K562 (cell line): ENCODE measurements at regions not wholly inside any gene's neighbourhood (a gene's known extent, or its start where the extent isn't known, plus 50 kb on each side); places are given as distances from the start of the nearest gene placed in this dataset.

ENCODE experiments used
- ATAC-seq: fragments of 200-7000 bp; cut with Tn5 transposase; 3 replicates; pipeline ENCODE4 v1.9.1; 2020; ENCODE audit warnings: moderate library complexity
- BruUV-seq: library from RNA; stranded (reverse); fragments of 400-500 nt; replicated peaks from 2 replicates; lab custom pipeline; 2021; lab: Mats Ljungman, UMichigan
- CTCF ChIA-PET: fragments of 300-600 bp; formaldehyde crosslinking; extraction: SDS; loops from one replicate; lab custom pipeline; 2021; ENCODE audit warnings: low intra/inter-chr PET ratio; lab: Yijun Ruan, JAX
- POLR2A ChIA-PET: fragments of 300-600, 350-650 bp; sonication (Branson Sonifier 250); formaldehyde crosslinking; extraction: SDS; loops from one replicate; lab custom pipeline; 2021; ENCODE audit warnings: antibody characterized with exemption, inconsistent platforms; lab: Yijun Ruan, JAX
- DNase-seq, 4 experiments: peaks; one replicate each; pipeline versions ENCODE4 v3.0.0 to v3.0.0-alpha.2; 2011 to 2018; ENCODE audit warnings: low spot score in 3 of 4, mixed read lengths in 3 of 4; ENCODE audit errors: extremely low read depth in 1 of 4
- FAIRE-seq: peaks from 2 replicates; lab custom pipeline; 2011; peaks lifted over from hg19 to GRCh38; lab: Jason Lieb, UNC
- H2AFZ ChIP-seq: 2 replicates; pipeline ENCODE4 v1.6.0; 2011; ENCODE audit warnings: low read depth, low read length, control low read depth, inconsistent platforms
- H3K27ac ChIP-seq: fragments of 200-600 bp; 3 replicates; pipeline ENCODE4 v1.8.0; 2011; ENCODE audit warnings: low read depth, mild to moderate bottlenecking, control low read depth, inconsistent platforms, low read length, moderate library complexity, mixed read lengths; ENCODE audit errors: extremely low read depth
- H3K27me3 ChIP-seq, 2 experiments: fragments of 300-600 bp in 1 of 2; 2 replicates in 1 of 2; 3 replicates in 1 of 2; pipeline versions ENCODE4 v1.6.0 to v1.8.0; 2011; ENCODE audit warnings: inconsistent platforms in 2 of 2, low read length in 2 of 2, mild to moderate bottlenecking in 1 of 2, mixed read lengths in 1 of 2, moderate library complexity in 1 of 2; ENCODE audit not compliant: control insufficient read depth in 2 of 2, insufficient read depth in 2 of 2
- H3K36me3 ChIP-seq: fragments of 300-600 bp; 3 replicates; pipeline ENCODE4 v1.8.0; 2011; ENCODE audit warnings: mild to moderate bottlenecking, low read length, inconsistent platforms; ENCODE audit not compliant: control insufficient read depth, insufficient read depth
- H3K4me1 ChIP-seq, 2 experiments: fragments of 200-600 bp in 1 of 2; replicated peaks in 1 of 2; 2 replicates in 1 of 2; 3 replicates in 1 of 2; pipeline versions ENCODE4 v1.5.1 to v1.8.0; 2011; ENCODE audit warnings: inconsistent platforms in 2 of 2, low read length in 2 of 2, mild to moderate bottlenecking in 1 of 2, mixed read lengths in 1 of 2, moderate library complexity in 1 of 2; ENCODE audit not compliant: control insufficient read depth in 2 of 2, insufficient read depth in 2 of 2
- H3K4me2 ChIP-seq: 2 replicates; pipeline ENCODE4 v1.6.1; 2011; ENCODE audit warnings: low read length, control low read depth, inconsistent platforms, mixed read lengths; ENCODE audit not compliant: insufficient read depth
- H3K4me3 ChIP-seq: fragments of 200-600 bp; sonication (generic), shearing (Covaris generic); 2 replicates; pipeline ENCODE4 v1.5.1; 2016; ENCODE audit warnings: control low read depth, inconsistent platforms
- H3K79me2 ChIP-seq: fragments of 200-600 bp; 3 replicates; pipeline ENCODE4 v1.8.0; 2011; ENCODE audit warnings: low read length, inconsistent platforms; ENCODE audit not compliant: control insufficient read depth, insufficient read depth
- H3K9ac ChIP-seq, 2 experiments: 2 replicates each; pipeline versions ENCODE4 v1.6.0 to v1.6.1; 2011; ENCODE audit warnings: low read depth in 2 of 2, low read length in 2 of 2, control low read depth in 1 of 2, inconsistent platforms in 1 of 2, mild to moderate bottlenecking in 1 of 2, mixed read lengths in 1 of 2; ENCODE audit not compliant: insufficient read depth in 1 of 2
- H3K9me1 ChIP-seq: one replicate; pipeline ENCODE4 v1.6.0; 2011; ENCODE audit warnings: inconsistent platforms, mild to moderate bottlenecking, low read length, moderate library complexity; ENCODE audit not compliant: control insufficient read depth, insufficient read depth
- H3K9me3 ChIP-seq: replicated peaks from 2 replicates; pipeline ENCODE4 v1.5.1; 2011; ENCODE audit warnings: low read depth, low read length, inconsistent platforms; ENCODE audit not compliant: control insufficient read depth, insufficient read depth
- H4K20me1 ChIP-seq: replicated peaks from 2 replicates; pipeline ENCODE4 v1.6.1; 2011; ENCODE audit warnings: low read length, inconsistent platforms, mixed read lengths; ENCODE audit not compliant: control insufficient read depth, insufficient read depth
- CBFA2T3 ChIP-seq: fragments of 450-650 bp; IDR thresholded peaks from 2 replicates; pipeline ENCODE4 v1.6.1; 2017
- GTF2A2 ChIP-seq: IDR thresholded peaks from 2 replicates; pipeline ENCODE4 v1.6.1; 2016; ENCODE audit warnings: mild to moderate bottlenecking, missing genetic modification characterization, missing compliant biosample characterization
- MYNN ChIP-seq, 2 experiments: sonication (generic); formaldehyde crosslinking in 1 of 2; IDR thresholded peaks; 2 replicates each; pipeline versions ENCODE4 v1.5.0 to v1.6.1; 2016 to 2020; ENCODE audit warnings: antibody characterized with exemption in 1 of 2, missing genetic modification reagents in 1 of 2
- RB1 ChIP-seq: fragments of 450-650 bp; IDR thresholded peaks from 2 replicates; pipeline ENCODE4 v1.6.1; 2017; ENCODE audit warnings: low read depth, mild to moderate bottlenecking
- SRSF3 ChIP-seq: fragments of 200-400 bp; formaldehyde crosslinking; IDR thresholded peaks from 2 replicates; pipeline ENCODE4 v1.6.1; 2016; ENCODE audit warnings: mild to moderate bottlenecking, low read length, moderate library complexity; ENCODE audit not compliant: insufficient read depth
- TRIM24 ChIP-seq, 2 experiments: fragments of 450-650 bp; IDR thresholded peaks; 2 replicates each; pipeline ENCODE4 v1.6.1; 2016
- ZNF408 ChIP-seq: fragments of 250-450 bp; sonication (Bioruptor Pico); IDR thresholded peaks from 2 replicates; pipeline ENCODE4 v1.4.0; 2020; ENCODE audit warnings: low read depth, mild to moderate bottlenecking, moderate library complexity
- ZNF696 ChIP-seq: fragments of 250-450 bp; sonication (Bioruptor Pico); conservative IDR thresholded peaks from 2 replicates; pipeline ENCODE4 v1.4.0; 2020; ENCODE audit warnings: mild to moderate bottlenecking, moderate library complexity
- WGBS: fragments of 100-300 bp; shearing (Covaris generic); methylation state at CpG from one replicate; pipeline ENCODE4 v1.1.6; 2016; ENCODE audit warnings: low coverage, mixed read lengths; ENCODE audit not compliant: insufficient coverage; ENCODE audit errors: missing lambda C conversion rate; 5-methylcytosine and 5-hydroxymethylcytosine counted together
- in situ Hi-C: fragments of 300-500 bp; cut with MboI; formaldehyde crosslinking; loops from 4 replicates; pipeline ENCODE4 v1.15.0; 2018; ENCODE audit warnings: inconsistent platforms, mixed read lengths
- intact Hi-C: fragments of 100-400 bp; cut with micrococcal nuclease; formaldehyde crosslinking; loops from 2 replicates; pipeline ENCODE4 v1.14.2; 2022

DNA sequence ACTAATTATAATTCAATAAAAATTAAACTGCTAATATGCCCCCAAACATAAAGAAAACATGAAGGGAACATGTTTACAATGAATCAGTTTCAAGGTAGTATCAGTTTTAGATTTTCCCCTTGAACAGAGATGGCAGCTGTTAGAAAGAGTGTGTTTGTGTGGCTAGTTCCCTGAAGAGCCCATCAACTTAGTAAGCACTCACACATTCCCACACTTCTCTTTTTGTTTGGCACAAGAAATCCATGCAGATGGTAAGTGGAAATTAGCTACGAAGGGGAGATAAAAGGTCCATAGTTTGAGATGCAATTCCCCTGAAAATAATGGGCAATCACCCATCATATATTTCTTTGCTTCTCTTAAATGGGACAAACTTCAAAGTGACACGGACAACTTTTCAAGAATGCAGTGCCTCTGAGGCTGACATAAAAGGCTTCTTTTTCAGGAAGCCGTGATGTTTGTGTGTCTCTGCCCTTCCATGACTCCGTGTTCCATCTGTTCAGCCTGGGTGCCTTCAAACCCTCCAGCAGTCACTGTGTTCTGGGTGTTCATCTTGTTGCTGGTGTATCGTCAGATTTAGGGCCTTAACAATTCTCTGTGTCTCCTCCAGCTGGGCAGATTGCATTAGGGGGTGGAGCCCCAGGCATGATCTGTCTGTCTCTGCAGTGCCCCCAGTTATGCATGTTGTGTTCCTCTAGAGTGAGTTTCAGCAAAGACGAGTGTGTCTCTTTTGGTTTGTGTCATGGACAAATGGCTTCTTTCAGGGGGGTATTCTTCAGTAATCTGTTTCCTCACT is 259.5 kb upstream of the NPY start:
- Histone ChIP-seq H3K36me3 (no peaks in the 10 kb centered on the region), H2AFZ (no peak overlapping the region), H3K27me3 (no peaks in the 10 kb centered on the region), H4K20me1 (no peaks in the 10 kb centered on the region), H3K4me3 (no peak overlapping the region), H3K9me1 (no peaks in the 10 kb centered on the region), H3K79me2 (no peaks in the 10 kb centered on the region), H3K27ac (no peak overlapping the region), H3K4me2 (no peak overlapping the region), H3K4me1 (no peaks in the 10 kb centered on the region), H3K9ac (no peak overlapping the region), H3K9me3 (no peaks in the 10 kb centered on the region)
- intact Hi-C loops (no loop called here), in situ Hi-C loops (no loop called here)
- ChIA-PET CTCF (no interaction called here), POLR2A (no interaction called here)
- no peak for DNase-seq
- no TSS peak for BruUV-seq
- no peak for TF ChIP-seq MYNN (IDR thresholded peaks at IDR 0.05)
- no peak for TF ChIP-seq MYNN (CRISPR knock-in tag; IDR thresholded peaks at IDR 0.05)
- TF ChIP-seq CBFA2T3, result no peak
- FAIRE-seq, result peak; percentile 26
- no peak for ATAC-seq
- 0% methylated on average over 6 of the region's 6 CpGs for whole genome bisulfite sequencing

DNA sequence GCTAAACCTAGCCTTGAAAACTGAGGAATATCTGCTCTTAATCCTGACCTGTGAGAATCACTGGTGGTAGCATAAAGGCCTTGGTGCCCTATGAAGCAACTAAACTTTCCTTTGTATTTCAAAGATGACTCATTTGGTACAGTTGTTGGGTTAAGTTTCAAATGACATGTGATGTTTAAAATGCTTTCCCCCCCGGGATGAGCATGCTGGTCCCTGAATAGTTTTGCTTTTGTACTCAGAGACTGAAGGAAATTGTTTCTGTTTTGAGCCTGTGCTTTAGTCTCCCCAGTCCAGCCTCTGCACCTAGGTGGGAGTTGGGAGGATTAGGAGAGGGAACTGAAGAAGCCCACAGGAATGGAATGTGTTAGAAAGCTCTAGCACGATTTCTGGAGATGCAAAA is 258.9 kb upstream of the NPY start:
- no peaks in the 10 kb centered on the region for H3K79me2 ChIP-seq
- no peaks in the 10 kb centered on the region for H3K9me1 ChIP-seq
- H3K27me3 ChIP-seq, result no peaks in the 10 kb centered on the region
- no peaks in the 10 kb centered on the region for H3K36me3 ChIP-seq
- WGBS, result 0% methylated on average over 2 of the region's 2 CpGs
- ChIA-PET CTCF (no interaction called here), POLR2A (no interaction called here)
- H3K9ac ChIP-seq, result no peak overlapping the region
- no peak for FAIRE-seq
- H3K27ac ChIP-seq, result no peak overlapping the region
- H4K20me1 ChIP-seq, result no peaks in the 10 kb centered on the region
- intact Hi-C loops, result no loop called here
- DNase-seq, result no peak
- H2AFZ ChIP-seq, result no peak overlapping the region
- BruUV-seq, result no TSS peak
- H3K4me1 ChIP-seq, result no peaks in the 10 kb centered on the region
- no peak overlapping the region for H3K4me3 ChIP-seq
- in situ Hi-C loops, result no loop called here
- no peaks in the 10 kb centered on the region for H3K9me3 ChIP-seq
- ATAC-seq, result no peak
- no peak overlapping the region for H3K4me2 ChIP-seq
- no peak for TF ChIP-seq RB1
- no peak for TF ChIP-seq ZNF408 (CRISPR knock-in tag)
- TF ChIP-seq GTF2A2 (tag), result no peak
- TF ChIP-seq TRIM24 (IDR thresholded peaks at IDR 0.05), result no peak
- no peak for TF ChIP-seq SRSF3
- TF ChIP-seq ZNF696, result no peak
